Progenitor cell of endocrine pancreas (in vitro differentiated cells): ENCODE measurements at regions not wholly inside any gene's neighbourhood (a gene's known extent, or its start where the extent isn't known, plus 50 kb on each side); places are given as distances from the start of the nearest gene placed in this dataset.
A peak's percentile ranks its signal among the peaks of the same experiment; 100 is the strongest.

Experiments
- DNase-seq: peaks from one replicate; pipeline ENCODE4 v3.0.0; 2021; ENCODE audit warnings: low spot score; ENCODE audit not compliant: unreplicated experiment
- H3K27ac Mint-ChIP-seq: 2 replicates; pipeline ENCODE4 v1.8.0; 2021; ENCODE audit warnings: mild to moderate bottlenecking, moderate library complexity, mixed read lengths
- H3K27me3 Mint-ChIP-seq: 2 replicates; pipeline ENCODE4 v1.8.0; 2021; ENCODE audit warnings: mixed read lengths
- H3K36me3 Mint-ChIP-seq: 2 replicates; pipeline ENCODE4 v1.8.0; 2022; ENCODE audit warnings: mixed read lengths; ENCODE audit not compliant: insufficient read depth
- H3K4me1 Mint-ChIP-seq: 2 replicates; pipeline ENCODE4 v1.8.0; 2021; ENCODE audit warnings: low read depth, mixed read lengths
- H3K4me3 Mint-ChIP-seq: 2 replicates; pipeline ENCODE4 v1.8.0; 2021; ENCODE audit warnings: low read depth, mild to moderate bottlenecking, moderate library complexity, mixed read lengths
- H3K9me3 Mint-ChIP-seq: 2 replicates; pipeline ENCODE4 v1.8.0; 2021; ENCODE audit warnings: low read depth, mixed read lengths
- CTCF ChIP-seq: fragments of 200-600 bp; sonication (generic); IDR thresholded peaks from one replicate; pipeline ENCODE4 v1.5.0; 2021; ENCODE audit warnings: antibody characterized with exemption, mild to moderate bottlenecking; ENCODE audit not compliant: unreplicated experiment

- no peak for TF ChIP-seq CTCF
- Mint-ChIP-seq H3K27ac (no peak overlapping the region), H3K36me3 (peaks cover 1% of the 10 kb centered on the region), H3K4me1 (peaks cover 18% of the 10 kb centered on the region), H3K4me3 (no peak overlapping the region), H3K27me3 (no peaks in the 10 kb centered on the region), H3K9me3 (peaks cover 12% of the 10 kb centered on the region)
- no peak for DNase-seq
Measured at GRCh38 chr2:43103093-43103404, 123.4 kb downstream of the ZFP36L2 start.

DNA sequence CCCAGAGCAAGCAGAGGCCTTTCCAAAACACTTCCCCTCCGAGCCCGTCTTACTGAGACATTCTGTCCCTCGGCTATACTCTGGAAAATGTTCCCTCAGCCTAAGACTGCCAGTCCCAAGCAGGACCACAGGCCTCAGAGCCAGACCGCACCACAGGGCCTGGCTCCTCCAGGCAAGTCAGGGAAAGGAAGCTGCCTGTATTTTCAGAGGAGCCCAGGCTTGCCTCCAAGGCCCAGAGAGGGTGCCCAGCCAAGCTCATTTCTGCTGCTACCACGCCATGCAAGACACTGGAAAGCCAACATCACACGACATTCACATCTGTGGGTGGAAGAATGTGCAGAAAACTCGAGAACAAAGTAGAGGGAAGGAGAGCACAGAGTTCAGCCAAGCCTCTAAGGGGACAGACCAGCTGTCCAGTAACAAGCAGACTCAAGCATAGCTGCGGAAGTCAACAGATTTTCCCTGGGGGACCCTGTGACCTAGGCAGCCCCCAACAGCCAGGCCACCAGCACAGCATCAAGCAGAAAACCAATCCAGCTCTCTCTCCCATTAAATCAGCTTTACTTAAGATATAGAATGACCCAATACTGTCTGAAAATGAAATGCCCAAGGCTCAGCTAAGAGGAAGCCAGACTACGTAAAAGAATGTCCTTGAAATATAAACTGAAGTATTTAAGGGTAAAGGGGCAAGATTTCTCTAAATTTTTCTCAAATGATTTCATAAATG, 123.9 kb downstream of the ZFP36L2 start:
- H3K36me3 Mint-ChIP-seq, result peaks cover 1% of the 10 kb centered on the region
- peaks cover 12% of the 10 kb centered on the region for H3K9me3 Mint-ChIP-seq
- H3K4me1 Mint-ChIP-seq, result peaks cover 19% of the 10 kb centered on the region
- no peak for DNase-seq
- H3K27ac Mint-ChIP-seq, result peak overlapping the region; percentile 86
- no peak overlapping the region for H3K4me3 Mint-ChIP-seq
- TF ChIP-seq CTCF, result no peak
- no peaks in the 10 kb centered on the region for H3K27me3 Mint-ChIP-seq

DNA sequence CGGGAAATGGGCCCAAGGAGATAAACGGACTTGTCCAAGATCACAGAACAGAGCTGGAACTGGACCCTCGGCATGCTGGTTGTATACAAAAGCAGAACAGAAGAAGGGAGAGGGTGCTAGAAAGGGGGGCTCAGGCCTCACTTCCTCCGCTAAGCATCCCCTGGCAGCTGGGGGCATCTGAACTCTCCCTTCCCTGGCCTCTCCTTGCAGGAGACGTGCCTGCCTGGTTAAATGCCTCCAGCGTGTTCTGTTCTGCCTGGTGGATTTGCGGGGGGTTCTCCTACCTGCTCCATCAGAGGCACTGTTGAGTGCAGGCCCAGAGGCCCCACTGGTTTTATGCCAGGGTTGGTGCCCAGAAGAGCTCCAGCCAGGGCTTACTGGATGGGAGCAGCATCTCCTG, 124.7 kb downstream of the ZFP36L2 start:
- H3K4me3 Mint-ChIP-seq, result no peak overlapping the region
- no peak for DNase-seq
- peaks cover 16% of the 10 kb centered on the region for H3K4me1 Mint-ChIP-seq
- H3K36me3 Mint-ChIP-seq, result peaks cover 1% of the 10 kb centered on the region
- no peak for TF ChIP-seq CTCF
- H3K27me3 Mint-ChIP-seq, result no peaks in the 10 kb centered on the region
- peaks cover 12% of the 10 kb centered on the region for H3K9me3 Mint-ChIP-seq
- no peak overlapping the region for H3K27ac Mint-ChIP-seq

- peak overlapping the region; percentile 71 for H3K27ac Mint-ChIP-seq
- H3K4me3 Mint-ChIP-seq, result peak overlapping the region; percentile 56
- no peaks in the 10 kb centered on the region for H3K27me3 Mint-ChIP-seq
- no peak for TF ChIP-seq CTCF
- DNase-seq, result no peak
- H3K9me3 Mint-ChIP-seq, result peaks cover 17% of the 10 kb centered on the region
- H3K4me1 Mint-ChIP-seq, result peaks cover 12% of the 10 kb centered on the region
- peaks cover 1% of the 10 kb centered on the region for H3K36me3 Mint-ChIP-seq
Measured at GRCh38 chr2:43100883-43101662, 125.3 kb downstream of the ZFP36L2 start.

DNA sequence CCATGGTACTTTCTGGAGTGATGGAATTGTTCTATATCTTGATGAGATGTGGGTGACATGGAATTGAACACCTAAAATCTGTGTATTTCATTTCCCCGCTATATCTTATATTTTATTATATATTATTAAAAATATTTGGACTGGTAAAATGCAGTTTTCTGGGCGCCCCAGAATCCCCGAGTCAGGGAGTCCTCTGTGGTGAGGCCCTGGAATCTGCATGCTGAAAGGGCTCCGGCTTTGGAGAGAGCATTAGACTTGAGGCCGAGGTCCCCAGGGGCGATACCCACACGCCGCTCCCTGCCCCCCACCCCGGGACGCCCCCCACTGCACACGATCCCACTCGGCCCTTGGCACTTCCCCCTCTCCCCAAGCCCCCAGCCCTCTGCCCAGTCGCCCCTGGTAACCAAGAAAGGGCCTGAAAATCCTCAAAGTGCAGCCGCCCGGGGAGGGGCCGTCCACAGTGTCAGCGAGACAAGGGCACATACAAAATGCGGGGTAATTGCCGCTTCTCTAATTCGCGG, 126.0 kb downstream of the ZFP36L2 start:
- H3K4me3 Mint-ChIP-seq, result no peak overlapping the region
- peaks cover 11% of the 10 kb centered on the region for H3K4me1 Mint-ChIP-seq
- TF ChIP-seq CTCF, result no peak
- H3K9me3 Mint-ChIP-seq, result peaks cover 18% of the 10 kb centered on the region
- H3K36me3 Mint-ChIP-seq, result peaks cover 1% of the 10 kb centered on the region
- no peaks in the 10 kb centered on the region for H3K27me3 Mint-ChIP-seq
- peak overlapping the region; percentile 54 for H3K27ac Mint-ChIP-seq
- DNase-seq, result no peak
